Effector CD4-positive, alpha-beta T cell (primary cell): ENCODE measurements at regions not wholly inside any gene's neighbourhood (a gene's known extent, or its start where the extent isn't known, plus 50 kb on each side); places are given as distances from the start of the nearest gene placed in this dataset.
"Not testable (repeated sequence)": the region's sequence is repeated elsewhere in the genome, so short reads cannot be mapped to it uniquely, and the experiment has no call there.

Experiments used
- DNase-seq: peaks from one replicate; pipeline ENCODE4 v3.0.0-alpha.2; 2020

DNA sequence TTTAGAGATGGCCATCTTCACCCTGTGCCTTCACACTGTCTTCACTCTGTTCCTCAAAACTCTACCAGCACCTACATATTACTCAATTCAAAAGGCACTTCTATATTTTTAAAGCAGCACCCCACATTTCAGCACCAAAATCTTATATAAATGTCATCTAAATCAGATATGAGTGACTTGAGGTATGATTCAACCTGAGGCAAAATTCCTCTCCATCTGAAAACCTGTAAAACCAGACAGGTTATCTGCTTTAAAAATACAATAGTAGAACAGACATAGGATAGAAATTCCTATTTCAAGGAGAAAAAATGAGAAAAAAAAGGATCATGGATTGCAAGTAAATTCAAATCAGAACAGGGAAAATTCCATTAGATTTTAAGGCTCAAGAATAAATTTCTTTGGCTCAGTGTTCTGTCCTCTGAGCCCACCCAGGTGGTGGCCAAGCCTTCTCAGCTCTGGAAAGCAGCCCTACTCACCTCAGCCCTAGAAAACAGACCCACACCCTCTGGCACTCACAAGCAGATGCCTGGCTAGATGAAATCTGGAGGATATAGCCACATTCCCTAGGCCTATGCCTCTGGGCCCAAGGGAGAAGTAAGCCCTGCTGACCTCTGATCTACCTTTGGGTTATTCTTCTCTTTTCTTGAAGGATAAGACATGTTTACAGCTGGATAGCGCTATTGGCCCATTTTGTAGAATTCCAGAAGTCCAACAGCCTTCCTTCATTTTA, 211.1 kb upstream of the XIST start:
- no peak for DNase-seq

DNA sequence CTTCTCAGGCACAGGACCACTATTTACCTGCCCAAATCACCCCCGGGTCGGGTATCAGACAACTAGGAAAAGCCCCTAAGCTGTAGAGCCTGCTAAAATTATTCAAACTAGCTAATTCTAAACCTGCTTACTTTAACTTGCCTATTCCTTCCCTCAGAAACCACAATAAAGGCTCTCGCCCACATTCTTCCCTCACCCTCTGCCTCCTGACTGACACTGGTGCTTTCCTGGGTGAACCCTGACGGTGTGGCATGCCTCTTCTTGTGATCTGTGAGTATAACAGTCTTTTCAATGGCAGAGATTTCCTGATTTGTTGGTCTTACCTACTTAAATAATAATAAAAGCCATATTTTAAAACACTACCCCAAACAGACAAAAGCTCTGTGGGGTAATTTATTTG, 209.4 kb upstream of the XIST start:
- DNase-seq, result no peak

GRCh38 chrX:74049126-74049525, 196.6 kb upstream of the XIST start:
- no peak for DNase-seq

DNA sequence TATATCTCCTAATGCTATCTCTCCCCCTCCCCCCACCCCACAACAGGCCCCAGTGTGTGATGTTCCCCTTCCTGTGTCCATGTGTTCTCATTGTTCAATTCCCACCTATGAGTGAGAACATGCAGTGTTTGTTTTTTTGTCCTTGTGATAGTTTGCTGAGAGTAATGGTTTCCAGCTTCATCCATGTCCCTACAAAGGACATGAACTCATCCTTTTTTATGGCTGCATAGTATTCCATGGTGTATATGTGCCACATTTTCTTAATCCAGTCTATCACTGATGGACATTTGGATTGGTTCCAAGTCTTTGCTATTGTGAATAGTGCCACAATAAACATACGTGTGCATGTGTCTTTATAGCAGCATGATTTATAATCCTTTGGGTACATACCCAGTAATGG, 181.6 kb upstream of the XIST start:
- not testable (repeated sequence) for DNase-seq

GRCh38 chrX:74031527-74031926, 179.0 kb upstream of the XIST start:
- not testable (repeated sequence) for DNase-seq

DNA sequence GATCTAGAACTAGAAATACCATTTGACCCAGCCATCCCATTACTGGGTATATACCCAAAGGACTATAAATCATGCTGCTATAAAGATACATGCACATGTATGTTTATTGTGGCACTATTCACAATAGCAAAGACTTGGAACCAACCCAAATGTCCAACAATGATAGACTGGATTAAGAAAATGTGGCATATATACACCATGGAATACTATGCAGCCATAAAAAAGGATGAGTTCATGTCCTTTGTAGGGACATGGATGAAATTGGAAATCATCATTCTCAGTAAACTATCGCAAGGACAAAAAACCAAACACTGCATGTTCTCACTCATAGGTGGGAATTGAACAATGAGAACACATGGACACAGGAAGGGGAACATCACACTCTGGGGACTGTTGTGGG, 178.3 kb upstream of the XIST start:
- DNase-seq, result not testable (repeated sequence)

- DNase-seq, result not testable (repeated sequence)
Measured at GRCh38 chrX:74025145-74025544, 172.6 kb upstream of the XIST start.

- no peak for DNase-seq
Measured at GRCh38 chrX:74023203-74023602, 170.7 kb upstream of the XIST start.

GRCh38 chrX:74018253-74018652, 165.7 kb upstream of the XIST start:
- no peak for DNase-seq

- peak; percentile 72 for DNase-seq
Measured at GRCh38 chrX:74015379-74016019, 163.0 kb upstream of the XIST start.

DNA sequence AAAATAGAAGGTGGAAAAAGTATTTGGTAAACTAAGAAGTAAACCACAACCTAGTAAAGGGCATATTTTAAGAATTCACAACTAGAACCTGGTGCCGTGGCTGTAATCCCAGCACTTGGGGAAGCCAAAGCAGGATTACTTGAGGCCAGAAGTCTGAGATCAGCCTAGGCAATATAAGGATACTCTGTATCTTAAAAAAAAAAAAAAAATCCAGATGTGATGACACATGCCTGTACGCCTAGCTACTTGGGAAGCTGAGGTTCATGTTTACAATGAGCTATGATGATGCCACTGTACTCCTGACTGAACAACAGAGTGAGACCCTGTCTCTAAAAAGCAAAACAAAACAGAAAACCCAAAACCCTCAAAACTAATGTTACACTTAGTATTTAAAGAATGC, 156.5 kb upstream of the XIST start:
- DNase-seq, result no peak

- no peak for DNase-seq
Measured at GRCh38 chrX:73992019-73992418, 139.5 kb upstream of the XIST start.

GRCh38 chrX:73987166-73987565, 134.7 kb upstream of the XIST start:
- DNase-seq, result no peak

GRCh38 chrX:73979551-73980131, 127.1 kb upstream of the XIST start:
- no peak for DNase-seq

GRCh38 chrX:73977542-73978169, 125.1 kb upstream of the XIST start:
- peak; percentile 30 for DNase-seq

GRCh38 chrX:73967461-73967860, 114.9 kb upstream of the XIST start:
- DNase-seq, result not testable (repeated sequence)

DNA sequence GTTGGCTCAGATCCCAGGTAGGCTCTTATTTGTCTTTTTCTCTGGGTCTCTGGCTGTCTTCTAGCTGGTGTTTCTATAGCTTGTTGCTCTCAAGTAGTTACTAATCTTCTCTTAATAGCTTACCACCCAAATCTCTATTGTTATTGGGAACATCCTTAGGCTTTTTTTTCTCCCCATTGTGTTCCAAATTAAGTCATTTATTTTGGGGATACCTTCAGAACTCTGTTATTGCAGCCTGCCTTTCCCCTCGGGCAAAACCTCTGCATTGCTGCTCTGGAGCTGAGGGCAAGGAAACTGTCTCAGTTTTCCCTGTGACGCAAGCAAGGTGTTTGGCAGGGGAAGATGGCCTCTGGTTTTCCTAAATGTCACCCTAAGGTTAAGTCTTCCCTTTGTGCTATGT, 113.3 kb upstream of the XIST start:
- DNase-seq, result no peak

DNA sequence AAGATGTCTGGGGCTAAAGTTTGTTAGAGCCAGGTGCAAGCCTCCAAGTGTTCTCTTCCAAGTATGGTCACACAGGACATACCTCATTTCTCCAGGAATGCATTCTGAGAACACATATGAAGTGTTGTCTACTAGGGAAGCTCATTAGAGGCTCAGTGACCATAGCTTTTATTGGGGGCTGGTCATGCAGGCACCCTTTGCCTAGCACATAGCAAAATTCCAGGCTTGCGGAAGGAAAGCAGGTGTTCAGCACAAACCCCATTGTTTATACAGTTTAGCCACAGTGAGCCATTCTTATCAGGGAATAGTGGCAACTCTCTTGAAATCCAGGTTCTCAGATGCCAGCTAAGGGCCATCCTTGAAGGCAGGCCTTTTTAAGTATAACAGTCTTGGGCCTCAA, 112.1 kb upstream of the XIST start:
- no peak for DNase-seq

DNA sequence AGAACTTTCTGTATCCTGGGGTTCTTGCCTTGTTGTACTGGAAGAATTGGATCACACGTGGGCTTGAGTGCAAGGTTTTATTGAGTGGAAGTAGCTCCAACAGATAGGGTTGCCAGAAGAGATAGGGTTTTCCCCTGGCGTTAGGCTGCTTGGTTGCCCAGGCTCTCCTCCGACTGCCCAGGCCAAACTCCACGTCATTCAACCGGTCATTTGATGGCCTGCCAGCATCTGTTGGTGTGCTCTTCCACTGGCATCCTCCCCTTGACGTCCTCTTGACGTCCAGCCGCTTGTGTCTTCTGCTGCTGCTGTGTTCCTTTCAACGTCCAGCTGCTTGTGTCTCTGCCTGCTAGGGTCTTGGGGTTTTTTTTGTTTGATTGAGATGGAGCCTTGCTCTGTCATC, 111.2 kb upstream of the XIST start:
- no peak for DNase-seq

GRCh38 chrX:73962948-73963347, 110.4 kb upstream of the XIST start:
- no peak for DNase-seq

DNA sequence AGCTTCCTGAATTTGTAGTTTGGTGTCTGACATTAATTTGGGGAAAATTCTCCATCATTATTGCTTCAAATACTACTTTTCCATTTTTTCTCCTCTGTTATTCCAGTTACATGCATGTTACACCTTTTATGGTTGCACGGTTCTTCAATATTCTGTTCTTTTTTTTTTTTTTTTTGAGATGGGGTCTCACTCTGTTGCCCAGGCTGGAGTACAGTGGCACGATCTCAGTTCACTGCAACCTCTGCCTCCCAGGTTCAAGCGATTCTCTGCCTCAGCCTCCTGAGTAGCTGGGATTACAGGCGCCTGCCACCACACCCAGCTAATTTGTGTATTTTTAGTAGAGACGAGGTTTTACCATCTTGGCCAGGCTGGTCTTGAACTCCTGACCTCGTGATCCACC, 109.4 kb upstream of the XIST start:
- not testable (repeated sequence) for DNase-seq

DNA sequence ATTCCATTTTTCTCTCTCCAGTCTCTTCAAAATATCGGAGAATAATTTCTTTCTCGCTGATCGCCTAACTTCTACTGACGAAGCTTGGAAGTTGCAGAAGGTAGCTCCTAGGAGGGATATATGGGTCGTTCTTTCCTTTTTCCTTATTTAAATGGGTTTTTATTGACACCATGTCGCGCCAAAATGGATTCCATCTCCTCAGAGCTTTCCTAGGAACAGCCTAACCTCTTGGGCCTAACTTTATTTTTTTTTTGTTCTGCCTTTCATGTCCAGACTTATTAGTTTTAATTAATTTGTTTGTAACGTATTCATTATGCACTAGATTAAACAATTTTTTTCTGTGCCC, 92.0 kb upstream of the XIST start:
- DNase-seq, result no peak

DNA sequence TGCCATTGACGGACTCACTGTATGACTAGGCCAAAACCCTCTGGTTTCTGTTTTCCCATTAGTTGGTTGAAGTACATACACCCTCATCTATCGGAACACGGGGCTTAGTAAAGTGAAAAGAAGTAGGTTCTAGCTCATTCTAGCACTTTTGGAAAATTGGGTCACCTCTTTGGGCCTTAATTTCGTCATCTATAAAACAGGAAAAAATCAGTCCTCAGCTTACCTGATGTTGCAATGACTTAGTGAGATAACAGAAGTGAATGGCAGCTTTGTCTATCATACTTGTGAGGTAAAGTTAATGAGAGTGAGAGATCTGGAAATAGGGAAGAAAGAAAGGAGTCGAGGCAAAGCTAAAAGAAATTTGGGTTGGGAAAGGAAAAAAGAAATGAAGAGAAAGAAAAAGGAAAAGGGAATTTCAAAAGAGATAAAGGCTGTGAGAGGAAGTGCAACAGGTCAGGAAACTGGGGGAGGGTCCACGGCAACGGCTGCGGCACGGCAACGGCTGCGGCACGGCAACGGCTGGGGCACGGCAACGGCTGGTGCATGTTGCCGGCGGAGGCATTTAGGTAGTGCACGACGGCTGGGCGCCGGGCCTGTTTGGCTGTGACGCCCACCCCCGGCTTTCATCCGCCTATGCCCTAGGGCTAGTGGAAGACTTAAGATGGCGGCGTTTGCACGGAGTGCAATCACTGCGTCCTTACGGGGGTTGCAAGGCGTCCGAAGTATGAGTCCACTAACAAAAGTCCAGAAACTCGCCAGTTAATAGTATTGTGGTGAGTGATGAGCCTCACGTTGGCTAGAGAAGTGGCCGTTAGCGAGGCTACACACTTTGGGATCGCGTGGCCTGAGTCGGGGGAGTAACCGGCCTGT, 91.4 kb upstream of the XIST start:
- DNase-seq, result peak; percentile 85
